Inflammatory macrophage treated with lipopolysaccharide for 1 hour (primary cell): ENCODE measurements at regions not wholly inside any gene's neighbourhood (a gene's known extent, or its start where the extent isn't known, plus 50 kb on each side); places are given as distances from the start of the nearest gene placed in this dataset.

Source experiments
- DNase-seq, 2 donors: peaks; one replicate each; pipeline ENCODE4 v3.0.0-alpha.2; 2020 to 2022

GRCh38 chr2:42108852-42109251, 60.3 kb upstream of the EML4 start:
- DNase-seq = no peak

- DNase-seq = no peak
Measured at GRCh38 chr2:42109959-42110640, 59.1 kb upstream of the EML4 start.

GRCh38 chr2:42110641-42111322, 58.4 kb upstream of the EML4 start:
- DNase-seq = no peak

GRCh38 chr2:42112418-42112817, 56.7 kb upstream of the EML4 start:
- DNase-seq = no peak

- DNase-seq = peak; percentile 43 to 48
Measured at GRCh38 chr2:42113452-42113851, 55.7 kb upstream of the EML4 start.

GRCh38 chr2:42114091-42114490, 55.1 kb upstream of the EML4 start:
- no peak for DNase-seq

GRCh38 chr2:42115588-42115987, 53.6 kb upstream of the EML4 start:
- no peak for DNase-seq

- no peak for DNase-seq
Measured at GRCh38 chr2:42116195-42117181, 52.7 kb upstream of the EML4 start.

GRCh38 chr2:42117182-42117579, 52.0 kb upstream of the EML4 start:
- no peak for DNase-seq

- peak; percentile 82 to 95 for DNase-seq
Measured at GRCh38 chr2:42117923-42118753, 51.0 kb upstream of the EML4 start.

- no peak for DNase-seq
Measured at GRCh38 chr2:42118754-42119569, 50.2 kb upstream of the EML4 start.
